WTC11 (cell line): ENCODE measurements at regions not wholly inside any gene's neighbourhood (a gene's known extent, or its start where the extent isn't known, plus 50 kb on each side); places are given as distances from the start of the nearest gene placed in this dataset.

Source experiments
- ATAC-seq: fragments of 200-7000 bp; cut with Tn5 transposase; 2 replicates; pipeline ENCODE4 v1.10.0; 2021; ENCODE audit warnings: mild to moderate bottlenecking, moderate library complexity
- CTCF ChIA-PET: fragments of 300-600 bp; sonication (Branson Sonifier 250); formaldehyde crosslinking; loops from one replicate; lab custom pipeline; 2021; ENCODE audit warnings: antibody characterized with exemption; lab: Charles Lee
- POLR2A ChIA-PET: fragments of 350-600 bp; sonication (Branson Sonifier 250); formaldehyde crosslinking; loops from one replicate; lab custom pipeline; 2021; ENCODE audit warnings: antibody characterized with exemption; lab: Charles Lee
- DNase-seq: peaks from one replicate; pipeline ENCODE4 v3.0.0; 2021; ENCODE audit warnings: low spot score
- H3K27ac Mint-ChIP-seq: 2 replicates; pipeline ENCODE4 v1.8.0; 2021; ENCODE audit warnings: mixed read lengths
- H3K27me3 Mint-ChIP-seq: 2 replicates; pipeline ENCODE4 v1.8.0; 2021; ENCODE audit warnings: low read depth, mild to moderate bottlenecking, moderate library complexity, mixed read lengths
- H3K36me3 Mint-ChIP-seq: 2 replicates; pipeline ENCODE4 v1.8.0; 2021; ENCODE audit warnings: mixed read lengths
- H3K4me1 Mint-ChIP-seq: 2 replicates; pipeline ENCODE4 v1.8.0; 2022; ENCODE audit warnings: mixed read lengths
- H3K4me3 Mint-ChIP-seq: 2 replicates; pipeline ENCODE4 v1.8.0; 2021; ENCODE audit warnings: mild to moderate bottlenecking, moderate library complexity, mixed read lengths
- H3K9me3 Mint-ChIP-seq: 2 replicates; pipeline ENCODE4 v1.8.0; 2021; ENCODE audit warnings: mixed read lengths
- AR ChIP-seq: fragments of 250-450 bp; sonication (Bioruptor Pico); IDR thresholded peaks from 2 replicates; pipeline ENCODE4 v1.9.0; 2021; ENCODE audit warnings: mild to moderate bottlenecking
- ATF2 ChIP-seq: sonication (generic); formaldehyde crosslinking; IDR thresholded peaks from 2 replicates; pipeline ENCODE4 v1.8.1; 2022; ENCODE audit warnings: low read depth, missing genetic modification reagents, borderline replicate concordance
- CDX4 ChIP-seq: fragments of 250-450 bp; sonication (Bioruptor Pico); IDR thresholded peaks from 2 replicates; pipeline ENCODE4 v1.9.0; 2021; ENCODE audit warnings: moderate library complexity, mild to moderate bottlenecking, inconsistent platforms, borderline replicate concordance
- FOXK1 ChIP-seq: sonication (generic); formaldehyde crosslinking; IDR thresholded peaks from 2 replicates; pipeline ENCODE4 v1.8.0; 2022; ENCODE audit warnings: mild to moderate bottlenecking, moderate library complexity, missing genetic modification reagents
- HMGXB4 ChIP-seq: sonication (generic); formaldehyde crosslinking; IDR thresholded peaks from 2 replicates; pipeline ENCODE4 v1.8.1; 2023; ENCODE audit warnings: mild to moderate bottlenecking, moderate library complexity, missing genetic modification reagents
- NR1H2 ChIP-seq: sonication (generic); formaldehyde crosslinking; IDR thresholded peaks from 2 replicates; pipeline ENCODE4 v1.9.0; 2021; ENCODE audit warnings: mild to moderate bottlenecking, moderate library complexity, missing genetic modification reagents
- NR2C2 ChIP-seq: sonication (generic); formaldehyde crosslinking; IDR thresholded peaks from 2 replicates; pipeline ENCODE4 v1.8.0; 2022; ENCODE audit warnings: mild to moderate bottlenecking, missing genetic modification reagents
- PRDM15 ChIP-seq: sonication (generic); formaldehyde crosslinking; IDR thresholded peaks from 2 replicates; pipeline ENCODE4 v1.8.0; 2022; ENCODE audit warnings: missing genetic modification reagents
- PRRX2 ChIP-seq: fragments of 250-450 bp; sonication (Bioruptor Pico); IDR thresholded peaks from 2 replicates; pipeline ENCODE4 v1.8.0; 2021; ENCODE audit warnings: mild to moderate bottlenecking
- RELA ChIP-seq: sonication (generic); formaldehyde crosslinking; IDR thresholded peaks from 2 replicates; pipeline ENCODE4 v1.8.1; 2022; ENCODE audit warnings: missing genetic modification reagents, mild to moderate bottlenecking, borderline replicate concordance
- TEAD1 ChIP-seq: sonication (generic); formaldehyde crosslinking; IDR thresholded peaks from 2 replicates; pipeline ENCODE4 v1.8.0; 2022; ENCODE audit warnings: mild to moderate bottlenecking, missing genetic modification reagents
- ZNF121 ChIP-seq: sonication (generic); formaldehyde crosslinking; IDR thresholded peaks from 2 replicates; pipeline ENCODE4 v1.8.0; 2023; ENCODE audit warnings: missing genetic modification reagents
- ZNF219 ChIP-seq: sonication (generic); formaldehyde crosslinking; IDR thresholded peaks from 2 replicates; pipeline ENCODE4 v1.8.0; 2023; ENCODE audit warnings: missing genetic modification reagents, mild to moderate bottlenecking, borderline replicate concordance
- ZNF317 ChIP-seq: sonication (generic); formaldehyde crosslinking; IDR thresholded peaks from 2 replicates; pipeline ENCODE4 v1.8.1; 2023; ENCODE audit warnings: low read depth, mild to moderate bottlenecking, moderate library complexity, missing genetic modification reagents, borderline replicate concordance
- ZNF671 ChIP-seq: fragments of 250-450 bp; sonication (Bioruptor Pico); IDR thresholded peaks from 2 replicates; pipeline ENCODE4 v1.8.0; 2021; ENCODE audit warnings: mild to moderate bottlenecking

GRCh38 chr11:97965849-97966646 lies 1054.7 kb upstream of the CNTN5 start:
- H3K27ac Mint-ChIP-seq: no peak overlapping the region
- ChIA-PET POLR2A (no interaction called here), CTCF (no interaction called here)
- H3K9me3 Mint-ChIP-seq: no peaks in the 10 kb centered on the region
- no peaks in the 10 kb centered on the region for H3K27me3 Mint-ChIP-seq
- no peaks in the 10 kb centered on the region for H3K36me3 Mint-ChIP-seq
- no peak overlapping the region for H3K4me3 Mint-ChIP-seq
- DNase-seq (no peak), ATAC-seq (no peak)
- TF ChIP-seq AR (no peak), PRRX2 (CRISPR knock-in tag) (no peak), ZNF317 (CRISPR knock-in tag) (no peak), FOXK1 (no peak), NR1H2 (CRISPR knock-in tag) (no peak), RELA (no peak), ATF2 (CRISPR knock-in tag) (no peak), TEAD1 (CRISPR knock-in tag) (no peak), NR2C2 (CRISPR knock-in tag) (no peak), HMGXB4 (CRISPR knock-in tag) (no peak), PRDM15 (no peak), CDX4 (CRISPR knock-in tag) (no peak)
- no peaks in the 10 kb centered on the region for H3K4me1 Mint-ChIP-seq

- no peak overlapping the region for H3K4me3 Mint-ChIP-seq
Observed at GRCh38 chr11:97966901-97967300, 1053.8 kb upstream of the CNTN5 start.

More at GRCh38 chr11:97966901-97967300, 1053.8 kb upstream of the CNTN5 start:
- no peak for TF ChIP-seq ZNF671 (CRISPR knock-in tag)
- TF ChIP-seq ZNF121: no peak
- TF ChIP-seq ZNF219 (CRISPR knock-in tag): no peak
- Mint-ChIP-seq H3K36me3 (no peaks in the 10 kb centered on the region), H3K9me3 (no peaks in the 10 kb centered on the region), H3K27ac (no peak overlapping the region), H3K27me3 (no peaks in the 10 kb centered on the region), H3K4me1 (no peaks in the 10 kb centered on the region)
- POLR2A ChIA-PET: no interaction called here
- DNase-seq (no peak), ATAC-seq (no peak)
- CTCF ChIA-PET: no interaction called here
